K562 (cell line): ENCODE measurements at regions not wholly inside any gene's neighbourhood (a gene's known extent, or its start where the extent isn't known, plus 50 kb on each side); places are given as distances from the start of the nearest gene placed in this dataset.

Experiments
- ATAC-seq: fragments of 200-7000 bp; cut with Tn5 transposase; 3 replicates; pipeline ENCODE4 v1.9.1; 2020; ENCODE audit warnings: moderate library complexity
- BruUV-seq: library from RNA; stranded (reverse); fragments of 400-500 nt; replicated peaks from 2 replicates; lab custom pipeline; 2021; lab: Mats Ljungman, UMichigan
- CTCF ChIA-PET: fragments of 300-600 bp; formaldehyde crosslinking; extraction: SDS; loops from one replicate; lab custom pipeline; 2021; ENCODE audit warnings: low intra/inter-chr PET ratio; lab: Yijun Ruan, JAX
- POLR2A ChIA-PET: fragments of 300-600, 350-650 bp; sonication (Branson Sonifier 250); formaldehyde crosslinking; extraction: SDS; loops from one replicate; lab custom pipeline; 2021; ENCODE audit warnings: antibody characterized with exemption, inconsistent platforms; lab: Yijun Ruan, JAX
- DNase-seq, 4 experiments: peaks; one replicate each; pipeline versions ENCODE4 v3.0.0 to v3.0.0-alpha.2; 2011 to 2018; ENCODE audit warnings: low spot score in 3 of 4, mixed read lengths in 3 of 4; ENCODE audit errors: extremely low read depth in 1 of 4
- FAIRE-seq: peaks from 2 replicates; lab custom pipeline; 2011; peaks lifted over from hg19 to GRCh38; lab: Jason Lieb, UNC
- H2AFZ ChIP-seq: 2 replicates; pipeline ENCODE4 v1.6.0; 2011; ENCODE audit warnings: low read depth, low read length, control low read depth, inconsistent platforms
- H3K27ac ChIP-seq: fragments of 200-600 bp; 3 replicates; pipeline ENCODE4 v1.8.0; 2011; ENCODE audit warnings: low read depth, mild to moderate bottlenecking, control low read depth, inconsistent platforms, low read length, moderate library complexity, mixed read lengths; ENCODE audit errors: extremely low read depth
- H3K27me3 ChIP-seq, 2 experiments: fragments of 300-600 bp in 1 of 2; 2 replicates in 1 of 2; 3 replicates in 1 of 2; pipeline versions ENCODE4 v1.6.0 to v1.8.0; 2011; ENCODE audit warnings: inconsistent platforms in 2 of 2, low read length in 2 of 2, mild to moderate bottlenecking in 1 of 2, mixed read lengths in 1 of 2, moderate library complexity in 1 of 2; ENCODE audit not compliant: control insufficient read depth in 2 of 2, insufficient read depth in 2 of 2
- H3K36me3 ChIP-seq: fragments of 300-600 bp; 3 replicates; pipeline ENCODE4 v1.8.0; 2011; ENCODE audit warnings: mild to moderate bottlenecking, low read length, inconsistent platforms; ENCODE audit not compliant: control insufficient read depth, insufficient read depth
- H3K4me1 ChIP-seq, 2 experiments: fragments of 200-600 bp in 1 of 2; replicated peaks in 1 of 2; 2 replicates in 1 of 2; 3 replicates in 1 of 2; pipeline versions ENCODE4 v1.5.1 to v1.8.0; 2011; ENCODE audit warnings: inconsistent platforms in 2 of 2, low read length in 2 of 2, mild to moderate bottlenecking in 1 of 2, mixed read lengths in 1 of 2, moderate library complexity in 1 of 2; ENCODE audit not compliant: control insufficient read depth in 2 of 2, insufficient read depth in 2 of 2
- H3K4me2 ChIP-seq: 2 replicates; pipeline ENCODE4 v1.6.1; 2011; ENCODE audit warnings: low read length, control low read depth, inconsistent platforms, mixed read lengths; ENCODE audit not compliant: insufficient read depth
- H3K4me3 ChIP-seq: fragments of 200-600 bp; sonication (generic), shearing (Covaris generic); 2 replicates; pipeline ENCODE4 v1.5.1; 2016; ENCODE audit warnings: control low read depth, inconsistent platforms
- H3K79me2 ChIP-seq: fragments of 200-600 bp; 3 replicates; pipeline ENCODE4 v1.8.0; 2011; ENCODE audit warnings: low read length, inconsistent platforms; ENCODE audit not compliant: control insufficient read depth, insufficient read depth
- H3K9ac ChIP-seq, 2 experiments: 2 replicates each; pipeline versions ENCODE4 v1.6.0 to v1.6.1; 2011; ENCODE audit warnings: low read depth in 2 of 2, low read length in 2 of 2, control low read depth in 1 of 2, inconsistent platforms in 1 of 2, mild to moderate bottlenecking in 1 of 2, mixed read lengths in 1 of 2; ENCODE audit not compliant: insufficient read depth in 1 of 2
- H3K9me1 ChIP-seq: one replicate; pipeline ENCODE4 v1.6.0; 2011; ENCODE audit warnings: inconsistent platforms, mild to moderate bottlenecking, low read length, moderate library complexity; ENCODE audit not compliant: control insufficient read depth, insufficient read depth
- H3K9me3 ChIP-seq: replicated peaks from 2 replicates; pipeline ENCODE4 v1.5.1; 2011; ENCODE audit warnings: low read depth, low read length, inconsistent platforms; ENCODE audit not compliant: control insufficient read depth, insufficient read depth
- H4K20me1 ChIP-seq: replicated peaks from 2 replicates; pipeline ENCODE4 v1.6.1; 2011; ENCODE audit warnings: low read length, inconsistent platforms, mixed read lengths; ENCODE audit not compliant: control insufficient read depth, insufficient read depth
- CEBPG ChIP-seq, 3 experiments: fragments of 200-800 bp in 1 of 3; sonication (Bioruptor generic) in 1 of 3; sonication (generic) in 1 of 3; formaldehyde crosslinking in 1 of 3; IDR thresholded peaks in 2 of 3; conservative IDR thresholded peaks in 1 of 3; 2 replicates each; pipeline versions ENCODE4 v1.6.1 to v1.8.0; 2016 to 2022; ENCODE audit warnings: missing compliant biosample characterization in 2 of 3, missing genetic modification characterization in 2 of 3, mild to moderate bottlenecking in 1 of 3, missing genetic modification reagents in 1 of 3
- HLTF ChIP-seq: fragments of 450-650 bp; IDR thresholded peaks from 2 replicates; pipeline ENCODE4 v1.6.1; 2016
- MAFG ChIP-seq: fragments of 450-650 bp; conservative IDR thresholded peaks from 2 replicates; pipeline ENCODE4 v1.6.1; 2016; ENCODE audit warnings: missing genetic modification characterization, missing compliant biosample characterization
- OTX1 ChIP-seq: fragments of 450-650 bp; formaldehyde crosslinking; IDR thresholded peaks from 2 replicates; pipeline ENCODE4 v1.4.0; 2022; ENCODE audit warnings: mild to moderate bottlenecking
- PHB2 ChIP-seq: fragments of 450-650 bp; IDR thresholded peaks from 2 replicates; pipeline ENCODE4 v1.6.1; 2017; ENCODE audit warnings: low read depth
- SAFB2 ChIP-seq: fragments of 200-400 bp; formaldehyde crosslinking; IDR thresholded peaks from 2 replicates; pipeline ENCODE4 v1.6.1; 2018; ENCODE audit warnings: borderline replicate concordance, low read length, low read depth, moderate library complexity; ENCODE audit not compliant: severe bottlenecking
- ZBED1 ChIP-seq: IDR thresholded peaks from 2 replicates; pipeline ENCODE4 v1.6.1; 2014
- ZNF133 ChIP-seq: fragments of 250-450 bp; sonication (Bioruptor Pico); IDR thresholded peaks from 2 replicates; pipeline ENCODE4 v1.4.0; 2020; ENCODE audit warnings: mild to moderate bottlenecking
- ZNF175 ChIP-seq: fragments of 200-800 bp; sonication (Bioruptor generic); IDR thresholded peaks from 2 replicates; pipeline ENCODE4 v1.6.1; 2016; ENCODE audit warnings: low read depth, mild to moderate bottlenecking, missing genetic modification characterization, missing compliant biosample characterization
- ZNF778 ChIP-seq: fragments of 450-650 bp; formaldehyde crosslinking; IDR thresholded peaks from 2 replicates; pipeline ENCODE4 v1.4.0; 2020; ENCODE audit warnings: mild to moderate bottlenecking, moderate library complexity
- WGBS: fragments of 100-300 bp; shearing (Covaris generic); methylation state at CpG from one replicate; pipeline ENCODE4 v1.1.6; 2016; ENCODE audit warnings: low coverage, mixed read lengths; ENCODE audit not compliant: insufficient coverage; ENCODE audit errors: missing lambda C conversion rate; 5-methylcytosine and 5-hydroxymethylcytosine counted together
- in situ Hi-C: fragments of 300-500 bp; cut with MboI; formaldehyde crosslinking; loops from 4 replicates; pipeline ENCODE4 v1.15.0; 2018; ENCODE audit warnings: inconsistent platforms, mixed read lengths
- intact Hi-C: fragments of 100-400 bp; cut with micrococcal nuclease; formaldehyde crosslinking; loops from 2 replicates; pipeline ENCODE4 v1.14.2; 2022
- TF ChIP-seq, protein P1 (sequence below): fragments of 250-450 bp; sonication (Bioruptor Pico); IDR thresholded peaks from 2 replicates; pipeline ENCODE4 v1.8.0; 2021; ENCODE audit warnings: moderate library complexity, mild to moderate bottlenecking, inconsistent platforms
- TF ChIP-seq, protein P2 (sequence below), 2 experiments: fragments of 450-650 bp in 1 of 2; sonication (generic) in 1 of 2; formaldehyde crosslinking in 1 of 2; IDR thresholded peaks; 2 replicates each; pipeline versions ENCODE4 v1.7.1 to v1.9.0; 2016 to 2022; ENCODE audit warnings: inconsistent platforms in 1 of 2, mild to moderate bottlenecking in 1 of 2, missing genetic modification reagents in 1 of 2

DNA sequence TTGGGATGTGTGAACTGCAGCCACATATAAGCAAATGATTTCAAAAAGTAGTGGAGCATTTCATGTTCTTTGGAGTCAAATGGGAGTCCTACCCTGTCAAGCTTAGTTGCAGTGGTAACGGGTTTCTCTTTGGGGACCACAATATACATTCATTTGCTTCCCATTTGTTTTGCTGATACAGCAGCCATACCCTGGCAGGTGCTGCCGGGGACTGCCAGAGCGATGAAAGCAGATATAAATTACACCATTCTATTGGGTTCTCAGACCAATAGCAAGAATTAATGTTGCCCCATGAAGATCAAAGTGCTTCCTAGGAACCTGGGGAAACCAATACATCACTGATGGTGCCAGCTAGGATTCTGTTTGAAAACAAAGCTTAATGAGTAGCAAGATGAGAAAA is 1621.5 kb upstream of the FLRT2 start:
- Histone ChIP-seq H3K9ac (no peak overlapping the region), H3K27me3 (no peaks in the 10 kb centered on the region), H3K27ac (no peak overlapping the region), H3K79me2 (no peaks in the 10 kb centered on the region), H3K9me3 (no peaks in the 10 kb centered on the region), H3K4me3 (no peak overlapping the region), H4K20me1 (no peaks in the 10 kb centered on the region), H2AFZ (no peak overlapping the region), H3K9me1 (no peaks in the 10 kb centered on the region), H3K36me3 (no peaks in the 10 kb centered on the region), H3K4me2 (no peak overlapping the region), H3K4me1 (no peaks in the 10 kb centered on the region)
- ChIA-PET CTCF (no interaction called here), POLR2A (no interaction called here)
- BruUV-seq, result no TSS peak
- intact Hi-C loops, result no loop called here
- in situ Hi-C loops, result no loop called here
- DNase-seq, result no peak
- FAIRE-seq, result no peak
- 0% methylated on average over 3 of the region's 3 CpGs for WGBS
- ATAC-seq, result no peak
- TF ChIP-seq, protein P1, sequence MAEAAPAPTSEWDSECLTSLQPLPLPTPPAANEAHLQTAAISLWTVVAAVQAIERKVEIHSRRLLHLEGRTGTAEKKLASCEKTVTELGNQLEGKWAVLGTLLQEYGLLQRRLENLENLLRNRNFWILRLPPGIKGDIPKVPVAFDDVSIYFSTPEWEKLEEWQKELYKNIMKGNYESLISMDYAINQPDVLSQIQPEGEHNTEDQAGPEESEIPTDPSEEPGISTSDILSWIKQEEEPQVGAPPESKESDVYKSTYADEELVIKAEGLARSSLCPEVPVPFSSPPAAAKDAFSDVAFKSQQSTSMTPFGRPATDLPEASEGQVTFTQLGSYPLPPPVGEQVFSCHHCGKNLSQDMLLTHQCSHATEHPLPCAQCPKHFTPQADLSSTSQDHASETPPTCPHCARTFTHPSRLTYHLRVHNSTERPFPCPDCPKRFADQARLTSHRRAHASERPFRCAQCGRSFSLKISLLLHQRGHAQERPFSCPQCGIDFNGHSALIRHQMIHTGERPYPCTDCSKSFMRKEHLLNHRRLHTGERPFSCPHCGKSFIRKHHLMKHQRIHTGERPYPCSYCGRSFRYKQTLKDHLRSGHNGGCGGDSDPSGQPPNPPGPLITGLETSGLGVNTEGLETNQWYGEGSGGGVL (CRISPR knock-in tag), result no peak
- TF ChIP-seq ZNF133 (CRISPR knock-in tag), result no peak
- TF ChIP-seq, protein P2, sequence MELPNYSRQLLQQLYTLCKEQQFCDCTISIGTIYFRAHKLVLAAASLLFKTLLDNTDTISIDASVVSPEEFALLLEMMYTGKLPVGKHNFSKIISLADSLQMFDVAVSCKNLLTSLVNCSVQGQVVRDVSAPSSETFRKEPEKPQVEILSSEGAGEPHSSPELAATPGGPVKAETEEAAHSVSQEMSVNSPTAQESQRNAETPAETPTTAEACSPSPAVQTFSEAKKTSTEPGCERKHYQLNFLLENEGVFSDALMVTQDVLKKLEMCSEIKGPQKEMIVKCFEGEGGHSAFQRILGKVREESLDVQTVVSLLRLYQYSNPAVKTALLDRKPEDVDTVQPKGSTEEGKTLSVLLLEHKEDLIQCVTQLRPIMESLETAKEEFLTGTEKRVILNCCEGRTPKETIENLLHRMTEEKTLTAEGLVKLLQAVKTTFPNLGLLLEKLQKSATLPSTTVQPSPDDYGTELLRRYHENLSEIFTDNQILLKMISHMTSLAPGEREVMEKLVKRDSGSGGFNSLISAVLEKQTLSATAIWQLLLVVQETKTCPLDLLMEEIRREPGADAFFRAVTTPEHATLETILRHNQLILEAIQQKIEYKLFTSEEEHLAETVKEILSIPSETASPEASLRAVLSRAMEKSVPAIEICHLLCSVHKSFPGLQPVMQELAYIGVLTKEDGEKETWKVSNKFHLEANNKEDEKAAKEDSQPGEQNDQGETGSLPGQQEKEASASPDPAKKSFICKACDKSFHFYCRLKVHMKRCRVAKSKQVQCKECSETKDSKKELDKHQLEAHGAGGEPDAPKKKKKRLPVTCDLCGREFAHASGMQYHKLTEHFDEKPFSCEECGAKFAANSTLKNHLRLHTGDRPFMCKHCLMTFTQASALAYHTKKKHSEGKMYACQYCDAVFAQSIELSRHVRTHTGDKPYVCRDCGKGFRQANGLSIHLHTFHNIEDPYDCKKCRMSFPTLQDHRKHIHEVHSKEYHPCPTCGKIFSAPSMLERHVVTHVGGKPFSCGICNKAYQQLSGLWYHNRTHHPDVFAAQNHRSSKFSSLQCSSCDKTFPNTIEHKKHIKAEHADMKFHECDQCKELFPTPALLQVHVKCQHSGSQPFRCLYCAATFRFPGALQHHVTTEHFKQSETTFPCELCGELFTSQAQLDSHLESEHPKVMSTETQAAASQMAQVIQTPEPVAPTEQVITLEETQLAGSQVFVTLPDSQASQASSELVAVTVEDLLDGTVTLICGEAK (IDR thresholded peaks at IDR 0.05), result no peak
- TF ChIP-seq, protein P2 (CRISPR knock-in tag; IDR thresholded peaks at IDR 0.05), result no peak
- no peak for TF ChIP-seq ZNF778
- no peak for TF ChIP-seq CEBPG (CRISPR knock-in tag; IDR thresholded peaks at IDR 0.05)
- TF ChIP-seq CEBPG (tag; conservative IDR thresholded peaks at IDR 0.05 in 1 of 2, IDR thresholded peaks at IDR 0.05 in 1 of 2), result no peak
- TF ChIP-seq HLTF, result no peak
- no peak for TF ChIP-seq ZNF175 (CRISPR knock-in tag)
- no peak for TF ChIP-seq SAFB2
- no peak for TF ChIP-seq MAFG (tag)
- no peak for TF ChIP-seq PHB2
- no peak for TF ChIP-seq ZBED1
- no peak for TF ChIP-seq OTX1
